Astrocyte (in vitro differentiated cells and primary cell): ENCODE measurements at regions not wholly inside any gene's neighbourhood (a gene's known extent, or its start where the extent isn't known, plus 50 kb on each side); places are given as distances from the start of the nearest gene placed in this dataset.

Experiments used
- DNase-seq: peaks from one replicate; pipeline ENCODE4 v3.0.0-alpha.2; 2010; ENCODE audit warnings: low read depth
- FAIRE-seq: peaks from 2 replicates; lab custom pipeline; 2011; peaks lifted over from hg19 to GRCh38; lab: Jason Lieb, UNC
- H2AFZ ChIP-seq: 2 replicates; pipeline ENCODE4 v1.6.0; 2012; ENCODE audit warnings: low read depth, low read length, inconsistent platforms
- H3K27ac ChIP-seq: 2 replicates; pipeline ENCODE4 v1.5.1; 2011; ENCODE audit warnings: low read depth, low read length, inconsistent platforms
- H3K27me3 ChIP-seq: 2 replicates; pipeline ENCODE4 v1.6.0; 2011; ENCODE audit warnings: low read length, inconsistent platforms; ENCODE audit not compliant: insufficient read depth
- H3K36me3 ChIP-seq: 2 replicates; pipeline ENCODE4 v1.5.1; 2011; ENCODE audit warnings: low read length, inconsistent platforms; ENCODE audit not compliant: insufficient read depth
- H3K4me1 ChIP-seq: 2 replicates; pipeline ENCODE4 v1.5.1; 2011; ENCODE audit warnings: low read length, inconsistent platforms; ENCODE audit not compliant: insufficient read depth
- H3K4me2 ChIP-seq: 2 replicates; pipeline ENCODE4 v1.6.0; 2012; ENCODE audit warnings: low read length, inconsistent platforms
- H3K4me3 ChIP-seq: 2 replicates; pipeline ENCODE4 v1.5.1; 2011; ENCODE audit warnings: low read depth, mild to moderate bottlenecking, low read length, inconsistent platforms; ENCODE audit not compliant: insufficient read depth
- H3K79me2 ChIP-seq: 2 replicates; pipeline ENCODE4 v1.6.0; 2012; ENCODE audit warnings: mild to moderate bottlenecking, low read length, inconsistent platforms; ENCODE audit not compliant: insufficient read depth
- H3K9ac ChIP-seq: 2 replicates; pipeline ENCODE4 v1.6.0; 2012; ENCODE audit warnings: mild to moderate bottlenecking, low read length, inconsistent platforms
- H3K9me3 ChIP-seq: 2 replicates; pipeline ENCODE4 v1.5.1; 2012; ENCODE audit warnings: low read depth, mild to moderate bottlenecking, low read length, inconsistent platforms; ENCODE audit not compliant: insufficient read depth
- H4K20me1 ChIP-seq: 2 replicates; pipeline ENCODE4 v1.6.0; 2012; ENCODE audit warnings: low read length, inconsistent platforms; ENCODE audit not compliant: insufficient read depth
- H3K27ac Mint-ChIP-seq: one replicate; pipeline ENCODE4 v1.8.0; 2021; ENCODE audit warnings: mild to moderate bottlenecking, mixed read lengths; ENCODE audit not compliant: unreplicated experiment
- H3K27me3 Mint-ChIP-seq: one replicate; pipeline ENCODE4 v1.8.0; 2021; ENCODE audit warnings: low read depth, mixed read lengths; ENCODE audit not compliant: unreplicated experiment
- H3K36me3 Mint-ChIP-seq: one replicate; pipeline ENCODE4 v1.8.0; 2021; ENCODE audit warnings: low read depth, mixed read lengths; ENCODE audit not compliant: unreplicated experiment
- H3K4me1 Mint-ChIP-seq: one replicate; pipeline ENCODE4 v1.8.0; 2021; ENCODE audit warnings: low read depth, mixed read lengths; ENCODE audit not compliant: unreplicated experiment
- H3K4me3 Mint-ChIP-seq: one replicate; pipeline ENCODE4 v1.8.0; 2021; ENCODE audit warnings: mild to moderate bottlenecking, moderate library complexity, mixed read lengths; ENCODE audit not compliant: unreplicated experiment
- H3K9me3 Mint-ChIP-seq: one replicate; pipeline ENCODE4 v1.8.0; 2021; ENCODE audit warnings: mild to moderate bottlenecking, mixed read lengths; ENCODE audit not compliant: unreplicated experiment
- CTCF ChIP-seq: IDR thresholded peaks from 2 replicates; pipeline ENCODE4 v1.5.1; 2011; ENCODE audit warnings: low read depth, mild to moderate bottlenecking, inconsistent platforms, low read length, moderate library complexity; ENCODE audit not compliant: insufficient read depth
- EZH2 ChIP-seq: IDR thresholded peaks from 2 replicates; pipeline ENCODE4 v1.6.1; 2012; ENCODE audit warnings: mild to moderate bottlenecking, low read length, inconsistent platforms; ENCODE audit not compliant: insufficient read depth

GRCh38 chr1:239858057-239858456, 233.6 kb upstream of the FMN2 start:
- no peak overlapping the region for H2AFZ ChIP-seq
- H3K27me3 Mint-ChIP-seq, result no peaks in the 10 kb centered on the region
- H3K4me1 ChIP-seq, result no peaks in the 10 kb centered on the region
- peaks cover 3% of the 10 kb centered on the region for H3K9me3 Mint-ChIP-seq
- H3K79me2 ChIP-seq, result no peaks in the 10 kb centered on the region
- H3K4me3 Mint-ChIP-seq, result no peak overlapping the region
- FAIRE-seq, result no peak
- H3K4me3 ChIP-seq, result no peak overlapping the region
- no peak for TF ChIP-seq CTCF
- TF ChIP-seq EZH2, result no peak
- peaks cover 4% of the 10 kb centered on the region for H3K4me1 Mint-ChIP-seq
- peak; percentile 67 for DNase-seq
- H3K27ac ChIP-seq, result no peak overlapping the region
- H3K9me3 ChIP-seq, result no peaks in the 10 kb centered on the region
- no peak overlapping the region for H3K9ac ChIP-seq
- no peaks in the 10 kb centered on the region for H4K20me1 ChIP-seq
- H3K36me3 ChIP-seq, result no peaks in the 10 kb centered on the region
- no peak overlapping the region for H3K27ac Mint-ChIP-seq
- no peaks in the 10 kb centered on the region for H3K36me3 Mint-ChIP-seq
- H3K27me3 ChIP-seq, result no peaks in the 10 kb centered on the region
- peak overlapping the region; percentile 40 for H3K4me2 ChIP-seq

- Histone ChIP-seq H3K4me1 (no peaks in the 10 kb centered on the region), H2AFZ (no peak overlapping the region), H3K36me3 (no peaks in the 10 kb centered on the region), H3K27ac (no peak overlapping the region), H3K4me3 (no peak overlapping the region), H3K9me3 (no peaks in the 10 kb centered on the region), H3K79me2 (no peaks in the 10 kb centered on the region), H4K20me1 (no peaks in the 10 kb centered on the region), H3K27me3 (no peaks in the 10 kb centered on the region), H3K4me2 (no peak overlapping the region), H3K9ac (no peak overlapping the region)
- H3K27ac Mint-ChIP-seq, result no peak overlapping the region
- H3K36me3 Mint-ChIP-seq, result no peaks in the 10 kb centered on the region
- peaks cover 3% of the 10 kb centered on the region for H3K9me3 Mint-ChIP-seq
- TF ChIP-seq CTCF (no peak), EZH2 (no peak)
- no peaks in the 10 kb centered on the region for H3K27me3 Mint-ChIP-seq
- DNase-seq (no peak), FAIRE-seq (no peak)
- no peak overlapping the region for H3K4me3 Mint-ChIP-seq
- H3K4me1 Mint-ChIP-seq, result peaks cover 4% of the 10 kb centered on the region
Measured at GRCh38 chr1:239858529-239858928, 233.2 kb upstream of the FMN2 start.

GRCh38 chr1:239861985-239862384, 229.7 kb upstream of the FMN2 start:
- no peaks in the 10 kb centered on the region for H3K4me1 ChIP-seq
- H3K9ac ChIP-seq, result no peak overlapping the region
- Mint-ChIP-seq H3K36me3 (no peaks in the 10 kb centered on the region), H3K27me3 (no peaks in the 10 kb centered on the region), H3K9me3 (peaks cover 3% of the 10 kb centered on the region), H3K4me1 (peaks cover 4% of the 10 kb centered on the region), H3K4me3 (no peak overlapping the region), H3K27ac (no peak overlapping the region)
- DNase-seq (no peak), FAIRE-seq (no peak)
- no peak overlapping the region for H3K4me3 ChIP-seq
- H3K9me3 ChIP-seq, result no peaks in the 10 kb centered on the region
- H3K27me3 ChIP-seq, result no peaks in the 10 kb centered on the region
- no peaks in the 10 kb centered on the region for H3K36me3 ChIP-seq
- H3K79me2 ChIP-seq, result no peaks in the 10 kb centered on the region
- H4K20me1 ChIP-seq, result no peaks in the 10 kb centered on the region
- H3K4me2 ChIP-seq, result no peak overlapping the region
- no peak overlapping the region for H2AFZ ChIP-seq
- TF ChIP-seq CTCF, result no peak
- TF ChIP-seq EZH2, result no peak
- no peak overlapping the region for H3K27ac ChIP-seq
